Activated CD4-positive, alpha-beta T cell treated with anti-CD3 and anti-CD28 coated beads for 4 hours (primary cell): ENCODE measurements at regions not wholly inside any gene's neighbourhood (a gene's known extent, or its start where the extent isn't known, plus 50 kb on each side); places are given as distances from the start of the nearest gene placed in this dataset.
"Not testable (repeated sequence)": the region's sequence is repeated elsewhere in the genome, so short reads cannot be mapped to it uniquely, and the experiment has no call there.

Experiments used
- DNase-seq, 2 donors: peaks; one replicate each; pipeline ENCODE4 v3.0.0-alpha.2; 2020

- DNase-seq: not testable (repeated sequence)
These were observed 177.6 kb upstream of the PLGLB1 start for GRCh38 chr2:87199228-87199627.

- DNase-seq: not testable (repeated sequence)
These were observed 183.0 kb upstream of the PLGLB1 start for GRCh38 chr2:87204569-87205147.

- not testable (repeated sequence) for DNase-seq
These were observed 191.3 kb upstream of the PLGLB1 start for GRCh38 chr2:87212938-87213337.

GRCh38 chr2:87217005-87217404 lies 195.4 kb upstream of the PLGLB1 start:
- not testable (repeated sequence) for DNase-seq

- DNase-seq: peak; percentile 53 to 77
These were observed 196.2 kb upstream of the PLGLB1 start for GRCh38 chr2:87217741-87218410.

GRCh38 chr2:87220651-87221050 lies 199.0 kb upstream of the PLGLB1 start:
- not testable (repeated sequence) for DNase-seq

- DNase-seq: not testable (repeated sequence)
These were observed 200.5 kb upstream of the PLGLB1 start for GRCh38 chr2:87222131-87222530.

GRCh38 chr2:87223873-87224272 lies 202.2 kb upstream of the PLGLB1 start:
- DNase-seq: not testable (repeated sequence)

- not testable (repeated sequence) for DNase-seq
These were observed 207.5 kb upstream of the PLGLB1 start for GRCh38 chr2:87229091-87229689.

GRCh38 chr2:87229964-87230363 lies 208.3 kb upstream of the PLGLB1 start:
- not testable (repeated sequence) for DNase-seq

GRCh38 chr2:87235333-87235981 lies 213.8 kb upstream of the PLGLB1 start:
- not testable (repeated sequence) for DNase-seq

- DNase-seq: peak in 1 of 2 donors; percentile 15
These were observed 216.1 kb upstream of the PLGLB1 start for GRCh38 chr2:87237570-87238336.

GRCh38 chr2:87239558-87240215 lies 218.0 kb upstream of the PLGLB1 start:
- DNase-seq: not testable (repeated sequence)

- not testable (repeated sequence) for DNase-seq
These were observed 224.5 kb upstream of the PLGLB1 start for GRCh38 chr2:87246066-87246717.

- DNase-seq: not testable (repeated sequence)
These were observed 230.4 kb upstream of the PLGLB1 start for GRCh38 chr2:87252046-87252445.

- DNase-seq: not testable (repeated sequence)
These were observed 232.9 kb upstream of the PLGLB1 start for GRCh38 chr2:87254562-87254961.

GRCh38 chr2:87255410-87255809 lies 233.8 kb upstream of the PLGLB1 start:
- not testable (repeated sequence) for DNase-seq

- DNase-seq: not testable (repeated sequence)
These were observed 237.2 kb upstream of the PLGLB1 start for GRCh38 chr2:87258887-87259286.

GRCh38 chr2:87262184-87262702 lies 240.6 kb upstream of the PLGLB1 start:
- not testable (repeated sequence) for DNase-seq

- not testable (repeated sequence) for DNase-seq
These were observed 242.3 kb upstream of the PLGLB1 start for GRCh38 chr2:87263868-87264518.

GRCh38 chr2:87275192-87275591 lies 253.5 kb upstream of the PLGLB1 start:
- not testable (repeated sequence) for DNase-seq
